Muscle of leg (tissue), 3 donors: ENCODE measurements at regions not wholly inside any gene's neighbourhood (a gene's known extent, or its start where the extent isn't known, plus 50 kb on each side); places are given as distances from the start of the nearest gene placed in this dataset.

Experiments
- DNase-seq: peaks from one replicate; pipeline ENCODE4 v3.0.0; 2013
- H3K27ac ChIP-seq: one replicate; pipeline ENCODE4 v1.5.1; 2013; ENCODE audit warnings: mild to moderate bottlenecking, low read length, control low read depth
- H3K27me3 ChIP-seq: one replicate; pipeline ENCODE4 v1.6.1; 2013; ENCODE audit warnings: low read length; ENCODE audit not compliant: control insufficient read depth, insufficient read depth
- H3K36me3 ChIP-seq: one replicate; pipeline ENCODE4 v1.6.1; 2013; ENCODE audit warnings: low read length; ENCODE audit not compliant: control insufficient read depth, insufficient read depth
- H3K4me1 ChIP-seq: one replicate; pipeline ENCODE4 v1.6.1; 2013; ENCODE audit warnings: low read length; ENCODE audit not compliant: control insufficient read depth, insufficient read depth
- H3K4me3 ChIP-seq: one replicate; pipeline ENCODE4 v1.5.1; 2013; ENCODE audit warnings: low read length, control low read depth
- H3K9me3 ChIP-seq: replicated peaks from 2 replicates; pipeline ENCODE4 v1.6.1; 2013; ENCODE audit warnings: low read depth, low read length; ENCODE audit not compliant: control insufficient read depth
- WGBS: methylation state at CpG from one replicate; pipeline ENCODE4 v1.1.5; 2013; ENCODE audit warnings: missing lambda C conversion rate; ENCODE audit not compliant: insufficient coverage; 5-methylcytosine and 5-hydroxymethylcytosine counted together

GRCh38 chr2:67346718-67347407 is 50.3 kb upstream of the ETAA1 start:
- H3K4me3 ChIP-seq = no peak overlapping the region
- DNase-seq = no peak
- no peaks in the 10 kb centered on the region for H3K4me1 ChIP-seq
- WGBS = no CpG with 5 or more reads among the region's 4 CpGs
- no peak overlapping the region for H3K27ac ChIP-seq
- H3K27me3 ChIP-seq = no peaks in the 10 kb centered on the region
- H3K9me3 ChIP-seq = no peaks in the 10 kb centered on the region
- H3K36me3 ChIP-seq = no peaks in the 10 kb centered on the region
